GM10266 (cell line): ENCODE measurements at regions not wholly inside any gene's neighbourhood (a gene's known extent, or its start where the extent isn't known, plus 50 kb on each side); places are given as distances from the start of the nearest gene placed in this dataset.

Experiments
- DNase-seq: peaks from one replicate; pipeline ENCODE4 v3.0.0; 2012; ENCODE audit errors: extremely low spot score
- TF ChIP-seq, protein P1 (sequence below): IDR thresholded peaks from 2 replicates; pipeline ENCODE4 v1.5.1; 2012; ENCODE audit warnings: mild to moderate bottlenecking, low read depth; ENCODE audit not compliant: control insufficient read depth, insufficient read depth; ENCODE audit errors: missing control alignments

DNA sequence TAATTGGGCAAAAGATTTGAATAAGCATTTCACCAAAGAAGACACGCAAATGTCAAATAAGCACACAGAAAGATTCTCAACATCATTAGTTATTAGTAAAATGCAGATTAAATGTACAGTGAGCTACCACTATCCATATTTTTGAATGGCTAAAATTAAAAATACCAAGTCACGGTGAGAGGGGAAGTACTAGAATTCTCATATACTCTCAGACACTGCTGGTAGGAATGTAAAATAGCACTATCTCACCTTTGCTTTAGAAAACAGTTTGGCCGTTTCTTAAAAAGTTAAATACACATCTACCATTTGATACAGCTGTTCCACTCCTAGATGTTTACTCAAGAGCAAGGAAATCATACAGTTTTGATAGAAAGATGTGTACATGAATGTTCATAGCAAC lies 115.8 kb upstream of the CELF2 start:
- DNase-seq, result no peak

DNA sequence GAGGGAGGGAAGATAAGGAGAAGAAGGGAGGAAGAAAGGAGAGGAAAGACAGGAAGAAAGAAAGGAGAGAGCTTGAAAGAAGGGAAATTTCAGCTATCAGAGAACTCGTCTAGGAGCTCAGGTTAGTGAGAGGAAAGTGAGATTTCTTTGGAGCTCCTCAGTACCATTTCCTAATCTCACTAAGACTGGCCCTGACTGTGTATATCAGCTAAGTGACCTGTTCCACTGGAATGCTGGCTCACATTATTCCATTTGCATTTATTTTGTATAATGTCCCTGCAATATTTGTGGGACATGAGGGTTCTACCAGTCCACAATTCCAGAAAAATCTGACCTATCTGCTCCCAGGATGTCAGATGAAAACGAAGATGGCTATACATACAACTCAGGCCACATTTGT lies 114.7 kb upstream of the CELF2 start:
- TF ChIP-seq, protein P1, sequence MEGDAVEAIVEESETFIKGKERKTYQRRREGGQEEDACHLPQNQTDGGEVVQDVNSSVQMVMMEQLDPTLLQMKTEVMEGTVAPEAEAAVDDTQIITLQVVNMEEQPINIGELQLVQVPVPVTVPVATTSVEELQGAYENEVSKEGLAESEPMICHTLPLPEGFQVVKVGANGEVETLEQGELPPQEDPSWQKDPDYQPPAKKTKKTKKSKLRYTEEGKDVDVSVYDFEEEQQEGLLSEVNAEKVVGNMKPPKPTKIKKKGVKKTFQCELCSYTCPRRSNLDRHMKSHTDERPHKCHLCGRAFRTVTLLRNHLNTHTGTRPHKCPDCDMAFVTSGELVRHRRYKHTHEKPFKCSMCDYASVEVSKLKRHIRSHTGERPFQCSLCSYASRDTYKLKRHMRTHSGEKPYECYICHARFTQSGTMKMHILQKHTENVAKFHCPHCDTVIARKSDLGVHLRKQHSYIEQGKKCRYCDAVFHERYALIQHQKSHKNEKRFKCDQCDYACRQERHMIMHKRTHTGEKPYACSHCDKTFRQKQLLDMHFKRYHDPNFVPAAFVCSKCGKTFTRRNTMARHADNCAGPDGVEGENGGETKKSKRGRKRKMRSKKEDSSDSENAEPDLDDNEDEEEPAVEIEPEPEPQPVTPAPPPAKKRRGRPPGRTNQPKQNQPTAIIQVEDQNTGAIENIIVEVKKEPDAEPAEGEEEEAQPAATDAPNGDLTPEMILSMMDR, result no peak
- no peak for DNase-seq

More for the DNA sequence above, 115.8 kb upstream of the CELF2 start:
- TF ChIP-seq, protein P1, result no peak

DNA sequence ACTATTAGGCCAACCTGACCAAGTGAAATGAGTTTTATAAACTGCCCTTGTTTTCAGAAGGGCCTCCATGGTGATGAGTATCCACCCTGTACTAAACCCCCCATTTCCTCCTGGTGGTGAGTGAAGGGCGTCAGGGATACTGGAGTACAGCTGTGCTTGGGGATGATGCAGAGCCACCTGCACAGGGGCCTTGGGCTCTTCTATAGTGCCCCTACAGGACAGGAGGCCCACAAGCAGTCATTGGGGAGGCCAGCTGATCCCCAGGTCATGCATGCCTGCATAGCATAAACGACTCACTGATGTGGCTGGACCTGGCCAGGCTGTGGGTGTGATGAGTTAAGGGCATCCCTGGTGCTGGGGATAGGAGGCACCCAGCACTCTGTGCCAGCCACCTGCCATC lies 114.1 kb upstream of the CELF2 start:
- TF ChIP-seq, protein P1, result no peak
- no peak for DNase-seq

DNA sequence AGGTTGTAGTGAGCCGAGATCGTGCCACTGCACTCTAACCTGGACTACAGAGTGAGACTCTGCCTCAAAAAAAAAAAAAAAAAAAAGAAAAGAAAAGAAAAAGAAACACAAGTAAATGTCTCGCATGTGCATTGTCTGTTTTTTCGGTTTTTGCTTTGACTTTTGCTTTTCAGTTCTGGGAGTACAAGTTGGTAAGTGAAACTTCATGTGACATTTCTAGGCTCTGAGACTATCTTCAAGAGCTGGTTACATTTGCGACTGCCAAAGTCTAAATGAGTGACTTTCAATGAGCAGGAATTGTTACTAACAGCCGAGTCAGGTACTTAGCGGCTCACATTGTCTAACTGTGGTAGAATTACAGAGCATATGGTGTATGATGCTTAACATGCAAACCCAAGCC lies 107.0 kb upstream of the CELF2 start:
- TF ChIP-seq, protein P1, result no peak
- DNase-seq, result no peak

DNA sequence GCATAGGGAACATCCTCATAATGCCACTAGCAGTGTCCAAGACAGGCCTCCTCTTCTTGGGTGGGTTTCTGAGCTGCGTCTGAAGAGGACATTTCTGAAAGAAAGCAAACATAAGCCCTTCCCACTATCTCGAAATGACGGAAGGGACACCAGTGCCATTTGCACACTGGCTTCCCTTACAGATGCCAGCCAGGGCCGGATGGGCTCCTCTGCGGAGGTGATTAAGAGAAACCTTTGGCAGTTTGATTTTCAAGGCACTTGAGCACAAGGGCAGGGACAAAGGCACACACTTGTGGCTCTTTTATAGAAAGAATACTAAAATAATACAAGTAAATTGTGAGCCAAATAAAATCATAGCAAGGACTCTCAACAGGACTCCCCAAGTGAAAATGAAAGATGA lies 106.6 kb upstream of the CELF2 start:
- TF ChIP-seq, protein P1, result no peak
- no peak for DNase-seq

DNA sequence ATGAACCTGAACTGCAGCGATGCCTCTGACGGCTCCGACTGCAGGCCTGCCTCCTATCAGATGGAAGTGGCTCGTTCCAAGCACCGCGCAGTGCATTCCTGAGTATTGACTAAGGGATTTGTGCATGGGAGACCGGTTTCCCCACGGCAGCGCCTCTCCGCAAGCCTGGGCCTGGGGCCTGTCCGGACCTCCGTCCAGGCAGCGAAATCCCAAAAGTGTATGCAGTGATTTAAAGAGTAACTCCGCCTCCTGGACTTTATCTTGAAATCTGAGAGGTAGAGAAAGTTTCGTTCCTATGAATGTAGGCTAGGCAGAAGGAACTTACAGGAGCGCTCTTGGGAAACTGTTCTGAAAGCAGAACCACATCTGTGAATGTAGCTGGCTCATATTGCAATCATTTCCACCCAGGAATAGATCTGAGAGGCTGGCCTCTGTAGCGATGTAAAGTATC lies 106.2 kb upstream of the CELF2 start:
- no peak for DNase-seq
- TF ChIP-seq, protein P1, result no peak

DNA sequence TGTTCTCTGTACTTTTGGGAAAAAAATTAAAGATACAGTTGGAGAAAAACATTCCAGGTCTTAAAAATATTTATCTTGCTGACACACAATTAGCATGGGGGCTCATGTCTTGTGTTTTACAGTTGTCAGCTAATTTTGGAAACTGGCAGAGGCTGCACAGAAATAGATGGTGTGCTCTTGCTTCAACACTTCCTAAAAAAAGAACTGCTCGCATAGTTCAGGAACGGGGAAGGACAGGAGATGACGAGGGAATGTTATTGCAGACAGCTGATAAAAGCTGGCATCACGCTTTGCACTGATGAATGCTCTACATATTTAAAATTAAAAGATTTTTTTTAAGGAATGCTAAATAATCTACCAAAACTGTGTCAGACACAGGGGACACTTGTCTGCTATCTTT lies 103.5 kb upstream of the CELF2 start:
- no peak for DNase-seq
- TF ChIP-seq, protein P1, result no peak

DNA sequence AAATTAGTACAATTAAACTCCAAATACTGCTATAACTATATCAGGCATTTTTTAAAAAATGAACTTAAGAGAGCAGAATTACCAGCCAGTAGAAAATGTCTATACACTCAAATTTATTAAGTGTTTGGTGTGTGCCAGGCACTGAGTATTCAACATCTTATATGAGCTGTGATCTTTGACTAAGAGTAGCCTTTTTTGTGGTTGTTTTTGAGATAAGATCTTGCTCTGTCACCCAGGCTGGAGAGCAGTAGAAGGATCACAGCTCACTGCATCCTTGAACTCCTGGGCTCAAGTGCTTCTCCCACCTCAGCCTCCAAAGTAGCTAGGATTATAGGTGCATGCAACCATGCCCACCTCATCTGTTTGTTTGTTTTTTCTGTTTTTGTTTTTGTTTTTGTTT lies 102.5 kb upstream of the CELF2 start:
- TF ChIP-seq, protein P1, result no peak

More for the DNA sequence above, 102.5 kb upstream of the CELF2 start:
- DNase-seq, result no peak
